Ammon's horn (tissue), 1 donor: ENCODE measurements at regions not wholly inside any gene's neighbourhood (a gene's known extent, or its start where the extent isn't known, plus 50 kb on each side); places are given as distances from the start of the nearest gene placed in this dataset.
"Not testable (repeated sequence)": the region's sequence is repeated elsewhere in the genome, so short reads cannot be mapped to it uniquely, and the experiment has no call there.

Experiments used
- DNase-seq: peaks from one replicate; pipeline ENCODE4 v3.0.0-alpha.2; 2016; ENCODE audit warnings: low spot score

DNA sequence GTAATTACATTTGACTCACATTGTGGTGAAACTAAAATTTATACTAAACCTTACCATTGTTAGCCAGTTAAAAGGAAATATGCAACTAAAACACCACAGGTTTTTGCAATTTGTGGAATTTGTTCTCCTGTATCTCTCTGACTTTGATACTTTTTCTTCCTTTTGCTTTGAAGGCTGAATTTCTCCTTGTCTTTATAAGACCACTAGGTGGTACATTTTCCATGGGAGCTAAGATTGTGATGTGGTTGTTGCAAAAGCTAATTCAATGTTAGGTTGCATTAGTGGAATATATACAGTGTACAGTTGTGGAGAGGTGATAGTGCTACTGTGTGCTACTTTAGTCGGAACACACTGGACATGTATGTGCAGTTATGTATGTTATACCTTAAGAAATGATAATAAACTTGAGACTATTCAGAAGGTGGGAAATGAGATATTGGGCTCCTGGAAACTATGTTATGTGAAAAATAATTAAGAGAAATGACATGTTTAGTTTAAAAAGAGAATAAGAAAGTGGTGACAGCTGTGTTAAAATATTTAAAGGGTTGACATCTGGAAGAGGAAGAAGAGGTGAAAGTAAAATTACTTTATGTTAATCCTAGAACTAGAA lies 70.3 kb downstream of the ARL9 start:
- DNase-seq, result peak; percentile 21

DNA sequence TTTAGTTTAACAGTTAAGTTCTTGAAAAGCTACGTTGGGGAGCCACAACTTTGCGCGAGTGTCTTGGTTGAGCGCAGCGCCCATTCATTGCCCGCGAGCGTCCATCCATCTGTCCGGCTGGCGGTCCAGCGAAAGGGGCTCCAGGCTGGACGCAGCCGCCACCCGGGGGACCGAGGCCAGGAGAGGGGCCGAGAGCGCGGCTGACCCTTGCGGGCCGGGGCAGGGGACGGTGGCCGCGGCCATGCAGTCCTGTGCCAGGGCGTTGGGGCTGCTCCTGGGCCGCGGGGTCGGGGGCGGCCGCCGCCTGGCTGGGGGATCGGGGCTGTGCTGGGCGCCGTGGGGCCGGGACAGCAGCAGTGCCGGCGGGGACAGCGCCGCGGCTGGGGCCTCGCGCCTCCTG lies 86.8 kb downstream of the ARL9 start:
- DNase-seq, result not testable (repeated sequence)
